GM13977 (cell line): ENCODE measurements at regions not wholly inside any gene's neighbourhood (a gene's known extent, or its start where the extent isn't known, plus 50 kb on each side); places are given as distances from the start of the nearest gene placed in this dataset.
"Not testable (repeated sequence)": the region's sequence is repeated elsewhere in the genome, so short reads cannot be mapped to it uniquely, and the experiment has no call there.

Experiments
- DNase-seq: peaks from one replicate; pipeline ENCODE4 v3.0.0; 2012; ENCODE audit warnings: low spot score
- in situ Hi-C: fragments of 300-500 bp; cut with MboI; formaldehyde crosslinking; loops from one replicate; pipeline ENCODE4 v1.12.0; 2022; ENCODE audit warnings: low sequenced_read_pairs, low pct_unique_long_range_greater_than_20kb, mixed read lengths, inconsistent platforms; ENCODE audit not compliant: unreplicated experiment
- TF ChIP-seq, protein P1 (sequence below): IDR thresholded peaks from 2 replicates; pipeline ENCODE4 v1.5.1; 2012; ENCODE audit warnings: mild to moderate bottlenecking, control low read depth; ENCODE audit not compliant: insufficient read depth; ENCODE audit errors: extremely low read depth, missing control alignments

DNA sequence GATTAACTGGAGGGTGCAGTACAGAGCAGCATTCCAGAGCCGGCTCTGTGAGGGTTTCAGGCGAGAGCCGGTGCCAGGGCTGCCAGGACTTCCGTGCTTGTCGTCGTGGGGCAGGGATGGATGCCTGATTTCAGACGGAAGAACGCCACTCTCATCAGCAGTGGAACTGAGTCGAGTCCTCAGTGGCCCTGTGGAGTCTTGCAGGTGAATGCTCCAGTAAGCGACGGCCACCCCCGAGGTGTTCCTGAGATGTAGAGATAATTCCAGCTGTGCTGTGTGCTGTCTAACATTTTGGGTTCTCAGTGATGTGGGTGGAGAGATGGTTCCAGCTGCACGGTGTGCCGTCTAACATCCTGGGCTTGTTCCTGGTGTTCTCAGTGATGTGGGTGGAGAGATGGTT, 103.1 kb upstream of the ALKAL2 start:
- no peak for DNase-seq
- in situ Hi-C loops: no loop called here
- TF ChIP-seq, protein P1, sequence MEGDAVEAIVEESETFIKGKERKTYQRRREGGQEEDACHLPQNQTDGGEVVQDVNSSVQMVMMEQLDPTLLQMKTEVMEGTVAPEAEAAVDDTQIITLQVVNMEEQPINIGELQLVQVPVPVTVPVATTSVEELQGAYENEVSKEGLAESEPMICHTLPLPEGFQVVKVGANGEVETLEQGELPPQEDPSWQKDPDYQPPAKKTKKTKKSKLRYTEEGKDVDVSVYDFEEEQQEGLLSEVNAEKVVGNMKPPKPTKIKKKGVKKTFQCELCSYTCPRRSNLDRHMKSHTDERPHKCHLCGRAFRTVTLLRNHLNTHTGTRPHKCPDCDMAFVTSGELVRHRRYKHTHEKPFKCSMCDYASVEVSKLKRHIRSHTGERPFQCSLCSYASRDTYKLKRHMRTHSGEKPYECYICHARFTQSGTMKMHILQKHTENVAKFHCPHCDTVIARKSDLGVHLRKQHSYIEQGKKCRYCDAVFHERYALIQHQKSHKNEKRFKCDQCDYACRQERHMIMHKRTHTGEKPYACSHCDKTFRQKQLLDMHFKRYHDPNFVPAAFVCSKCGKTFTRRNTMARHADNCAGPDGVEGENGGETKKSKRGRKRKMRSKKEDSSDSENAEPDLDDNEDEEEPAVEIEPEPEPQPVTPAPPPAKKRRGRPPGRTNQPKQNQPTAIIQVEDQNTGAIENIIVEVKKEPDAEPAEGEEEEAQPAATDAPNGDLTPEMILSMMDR: no peak

DNA sequence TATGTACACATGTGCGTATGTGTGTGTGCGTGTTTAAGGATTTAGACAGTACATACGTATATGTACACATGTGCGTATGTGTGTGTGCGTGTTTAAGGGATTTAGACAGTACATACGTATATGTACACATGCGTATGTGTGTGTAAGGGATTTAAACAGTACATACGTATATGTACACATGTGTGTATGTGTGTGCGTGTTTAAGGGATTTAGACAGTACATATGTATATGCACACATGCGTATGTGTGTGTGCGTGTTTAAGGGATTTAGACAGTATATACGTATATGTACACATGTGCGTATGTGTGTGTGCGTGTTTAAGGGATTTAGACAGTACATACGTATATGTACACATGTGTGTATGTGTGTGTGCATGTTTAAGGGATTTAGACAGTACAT, 102.1 kb upstream of the ALKAL2 start:
- in situ Hi-C loops, DNase-seq: not testable (repeated sequence)

DNA sequence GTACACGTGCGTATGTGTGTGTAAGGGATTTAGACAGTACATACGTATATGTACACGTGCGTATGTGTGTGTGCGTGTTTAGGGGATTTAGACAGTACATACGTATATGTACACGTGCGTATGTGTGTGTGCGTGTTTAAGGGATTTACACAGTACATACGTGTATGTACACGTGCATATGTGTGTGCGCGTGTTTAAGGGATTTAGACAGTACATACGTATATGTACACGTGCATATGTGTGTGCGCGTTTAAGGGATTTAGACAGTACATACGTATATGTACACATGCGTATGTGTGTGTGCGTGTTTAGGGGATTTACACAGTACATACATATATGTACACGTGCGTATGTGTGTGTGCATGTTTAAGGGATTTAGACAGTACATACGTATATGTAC, 100.9 kb upstream of the ALKAL2 start:
- DNase-seq, in situ Hi-C loops: not testable (repeated sequence)

DNA sequence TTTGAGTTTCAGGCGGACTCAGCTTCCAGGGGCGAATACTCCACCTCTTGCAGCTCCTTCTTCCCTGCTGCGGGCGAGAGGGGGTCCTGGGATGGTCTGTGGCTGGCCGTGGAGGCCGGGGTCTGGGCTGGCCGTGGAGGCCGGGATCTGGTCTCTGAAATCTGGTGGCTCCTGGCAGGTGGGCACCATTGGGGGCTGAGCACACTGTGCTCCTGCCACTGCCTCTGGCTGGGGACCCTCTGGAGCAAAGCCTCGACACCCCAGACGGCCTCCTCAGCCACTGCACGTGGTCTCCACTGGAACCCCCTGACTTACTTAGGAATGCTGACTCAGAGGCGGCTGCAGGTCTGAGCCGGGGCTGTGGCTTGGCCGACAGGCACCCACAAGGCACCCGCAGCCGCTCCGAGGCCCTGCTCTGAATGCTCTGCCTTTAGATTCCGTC, 100.1 kb upstream of the ALKAL2 start:
- in situ Hi-C loops: no loop called here
- no peak for DNase-seq
- TF ChIP-seq, protein P1: no peak

DNA sequence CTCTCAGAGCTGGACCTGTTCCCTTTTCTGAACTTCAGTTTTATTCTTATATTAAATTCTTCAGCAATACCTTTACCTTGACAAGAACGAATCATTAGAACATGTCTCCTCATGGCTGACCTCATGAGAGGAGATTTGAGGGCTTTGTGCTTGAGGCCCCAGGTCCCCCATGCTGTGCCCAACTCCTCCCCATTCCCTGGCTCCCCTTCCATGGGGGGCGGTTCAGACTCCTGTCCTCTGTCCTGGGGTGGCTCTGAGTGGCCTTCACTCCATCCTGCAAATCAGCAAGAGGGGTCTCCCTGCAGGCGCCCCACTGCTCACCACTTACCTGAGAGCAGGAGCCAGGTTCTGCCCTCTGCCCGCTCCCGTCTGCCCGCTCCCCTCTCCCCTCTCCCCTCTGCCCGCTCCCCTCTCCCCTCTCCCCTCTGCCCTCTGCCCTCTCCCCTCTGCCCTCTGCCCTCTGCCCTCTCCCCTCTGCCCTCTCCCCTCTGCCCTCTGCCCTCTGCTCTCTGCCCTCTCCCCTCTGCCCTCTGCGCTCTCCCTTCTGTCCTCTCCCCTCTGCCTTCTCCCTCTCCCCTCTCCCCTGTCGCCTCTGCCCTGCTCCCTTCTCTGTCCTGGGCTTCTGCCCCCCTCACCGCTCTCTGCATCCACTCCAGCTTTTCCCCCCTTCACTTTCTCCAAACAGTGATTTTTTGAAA, 98.7 kb upstream of the ALKAL2 start:
- DNase-seq: no peak
- TF ChIP-seq, protein P1: no peak
- in situ Hi-C loops: no loop called here

DNA sequence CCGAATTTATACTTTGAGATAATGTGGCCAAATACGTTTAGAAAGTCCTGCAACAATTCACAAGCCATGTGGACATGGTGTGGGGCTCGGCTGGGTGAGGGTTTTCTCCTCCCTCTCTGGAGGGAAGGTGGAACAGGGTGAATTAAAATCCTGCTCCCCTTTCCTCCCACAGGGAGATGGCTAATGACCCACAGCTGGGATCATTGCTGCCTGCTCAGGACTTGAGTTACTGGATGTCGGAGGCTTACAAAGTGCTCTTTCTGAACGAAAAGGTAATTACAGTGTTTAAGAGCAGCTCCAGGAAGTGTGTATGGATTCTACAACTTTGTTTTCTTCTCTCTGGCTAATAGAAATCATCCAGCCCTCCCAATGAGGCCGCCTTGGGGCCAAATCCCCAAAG, 97.9 kb upstream of the ALKAL2 start:
- in situ Hi-C loops: no loop called here
- TF ChIP-seq, protein P1: no peak
- no peak for DNase-seq

DNA sequence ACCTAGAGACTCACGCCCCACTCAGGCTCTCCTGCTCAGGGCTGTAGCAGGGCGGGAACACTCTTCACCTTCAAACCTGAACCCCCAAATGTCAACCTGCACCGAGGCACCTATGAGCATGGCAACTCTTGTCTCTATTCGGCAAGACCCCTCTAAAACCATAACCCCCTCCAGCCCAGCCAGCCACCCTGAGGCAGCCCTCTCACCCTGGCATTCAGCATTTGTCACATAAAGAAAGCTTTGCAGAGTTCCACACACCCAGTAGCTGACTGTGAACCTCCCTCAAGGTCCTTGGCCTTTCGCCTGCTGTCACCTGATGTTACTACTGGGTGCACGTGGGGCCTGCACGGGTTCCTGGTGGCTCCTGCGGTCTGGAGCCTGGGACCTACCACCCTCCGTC, 97.2 kb upstream of the ALKAL2 start:
- in situ Hi-C loops: no loop called here

More for the DNA sequence above, 97.2 kb upstream of the ALKAL2 start:
- TF ChIP-seq, protein P1: no peak
- no peak for DNase-seq
